ENCODE measurements at regions not wholly inside any gene's neighbourhood (a gene's known extent, or its start where the extent isn't known, plus 50 kb on each side); places are given as distances from the start of the nearest gene placed in this dataset.

DNA sequence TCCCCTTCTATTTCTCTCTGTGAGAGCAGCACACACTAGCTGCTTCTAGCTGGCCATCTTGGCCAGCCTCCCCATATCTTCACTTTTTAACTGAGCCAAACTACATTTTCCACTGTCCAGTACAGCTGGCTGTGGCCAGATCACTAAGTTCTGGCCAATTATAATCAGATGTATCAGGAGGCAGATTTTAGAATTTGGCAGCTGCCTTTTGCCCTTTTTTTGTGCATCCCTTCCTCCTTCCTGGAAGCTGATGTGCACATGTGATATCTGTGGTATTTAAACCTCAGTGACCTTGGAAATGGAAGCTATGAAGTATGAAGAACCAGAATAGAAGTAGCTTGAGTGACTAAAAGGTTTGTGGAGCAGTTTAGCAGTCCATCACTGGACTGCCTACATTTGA is 49.8 kb upstream of the ANO6 start:
- TF ChIP-seq, protein P1, sequence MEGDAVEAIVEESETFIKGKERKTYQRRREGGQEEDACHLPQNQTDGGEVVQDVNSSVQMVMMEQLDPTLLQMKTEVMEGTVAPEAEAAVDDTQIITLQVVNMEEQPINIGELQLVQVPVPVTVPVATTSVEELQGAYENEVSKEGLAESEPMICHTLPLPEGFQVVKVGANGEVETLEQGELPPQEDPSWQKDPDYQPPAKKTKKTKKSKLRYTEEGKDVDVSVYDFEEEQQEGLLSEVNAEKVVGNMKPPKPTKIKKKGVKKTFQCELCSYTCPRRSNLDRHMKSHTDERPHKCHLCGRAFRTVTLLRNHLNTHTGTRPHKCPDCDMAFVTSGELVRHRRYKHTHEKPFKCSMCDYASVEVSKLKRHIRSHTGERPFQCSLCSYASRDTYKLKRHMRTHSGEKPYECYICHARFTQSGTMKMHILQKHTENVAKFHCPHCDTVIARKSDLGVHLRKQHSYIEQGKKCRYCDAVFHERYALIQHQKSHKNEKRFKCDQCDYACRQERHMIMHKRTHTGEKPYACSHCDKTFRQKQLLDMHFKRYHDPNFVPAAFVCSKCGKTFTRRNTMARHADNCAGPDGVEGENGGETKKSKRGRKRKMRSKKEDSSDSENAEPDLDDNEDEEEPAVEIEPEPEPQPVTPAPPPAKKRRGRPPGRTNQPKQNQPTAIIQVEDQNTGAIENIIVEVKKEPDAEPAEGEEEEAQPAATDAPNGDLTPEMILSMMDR (IDR thresholded peaks at IDR 0.05) = no peak
- TF ChIP-seq POLR2A (IDR thresholded peaks at IDR 0.05) = no peak
- TF ChIP-seq EP300 (IDR thresholded peaks at IDR 0.05) = peak in 1 of 2 donors; percentile 29
